Pons (tissue), 1 donor: ENCODE measurements at regions not wholly inside any gene's neighbourhood (a gene's known extent, or its start where the extent isn't known, plus 50 kb on each side); places are given as distances from the start of the nearest gene placed in this dataset.
"Not testable (repeated sequence)": the region's sequence is repeated elsewhere in the genome, so short reads cannot be mapped to it uniquely, and the experiment has no call there.

Experiments
- DNase-seq: peaks from one replicate; pipeline ENCODE4 v3.0.0-alpha.2; 2016; ENCODE audit warnings: low spot score

DNA sequence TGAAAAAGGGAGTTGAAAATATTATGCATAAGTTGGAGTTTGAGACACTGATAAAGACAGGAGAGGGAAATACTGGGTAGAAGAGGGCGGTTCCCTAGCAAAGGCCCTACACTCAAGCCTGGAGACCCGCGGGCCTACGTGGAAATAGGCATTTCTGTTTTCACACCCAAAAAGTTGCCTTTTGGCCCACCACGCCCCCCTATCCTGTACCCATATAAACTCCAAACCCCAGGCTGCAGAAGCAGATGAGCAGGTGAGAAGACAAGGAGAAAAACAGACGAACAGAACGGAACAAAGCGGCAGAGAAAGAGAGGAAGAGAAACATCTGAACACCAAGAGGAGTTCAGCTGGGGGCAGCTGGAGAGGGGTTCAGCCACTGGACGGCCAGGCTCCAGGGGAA, 177.9 kb downstream of the GALC start:
- no peak for DNase-seq

DNA sequence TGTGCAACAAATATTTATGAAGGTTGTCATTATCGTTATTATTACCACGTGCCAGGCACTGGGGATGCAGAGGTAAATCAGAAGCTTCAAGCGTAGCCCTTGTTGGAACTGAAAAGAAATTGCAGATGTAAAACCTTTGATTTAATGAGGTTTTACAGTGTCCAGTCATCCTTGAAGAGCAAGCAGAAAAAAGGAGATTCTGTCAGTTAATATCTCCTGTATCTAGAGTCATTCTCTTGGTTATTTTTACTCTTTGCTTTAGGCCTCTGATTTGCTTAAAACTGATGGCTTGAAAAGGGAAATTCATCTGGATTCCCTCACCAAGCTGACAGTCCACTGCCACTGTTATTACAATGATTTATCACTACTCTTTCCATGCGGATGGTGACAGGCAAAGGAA, 179.3 kb downstream of the GALC start:
- no peak for DNase-seq

DNA sequence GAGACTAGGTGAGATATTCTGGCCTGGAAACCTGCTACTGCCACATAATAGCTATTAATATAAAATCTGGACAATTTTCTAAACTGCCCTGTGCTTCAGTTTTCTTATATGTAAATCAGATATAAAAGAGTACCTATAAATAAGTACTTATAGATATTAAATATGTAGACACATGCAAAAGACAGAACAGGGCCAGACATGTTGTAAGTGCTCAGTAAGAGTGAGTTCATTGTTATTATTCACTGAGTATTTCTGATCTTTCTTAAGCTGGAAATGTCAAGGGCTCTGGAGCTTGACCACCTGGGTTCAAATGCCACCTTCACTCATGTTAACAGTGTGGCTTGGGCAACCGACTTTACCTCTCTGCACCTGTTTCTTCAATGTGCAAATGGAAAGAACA, 179.8 kb downstream of the GALC start:
- DNase-seq: no peak

DNA sequence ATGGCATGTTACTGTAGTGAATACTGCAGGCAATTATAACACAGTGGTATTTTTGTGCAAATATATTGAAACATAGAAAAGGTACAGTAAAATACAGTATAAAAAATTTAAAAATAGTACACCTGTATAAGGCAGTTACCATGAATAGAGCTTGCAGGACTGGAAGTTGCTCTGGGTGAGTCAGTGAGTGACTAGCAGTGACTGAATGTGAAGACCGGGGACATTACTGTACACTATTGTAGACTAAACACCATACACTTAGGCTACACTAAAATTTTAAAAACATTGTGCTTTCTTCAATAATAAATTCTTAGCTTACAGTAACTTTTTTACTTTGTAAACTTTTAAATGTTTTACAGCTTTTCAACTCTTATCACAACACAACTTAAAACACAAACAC, 181.7 kb downstream of the GALC start:
- DNase-seq: no peak

DNA sequence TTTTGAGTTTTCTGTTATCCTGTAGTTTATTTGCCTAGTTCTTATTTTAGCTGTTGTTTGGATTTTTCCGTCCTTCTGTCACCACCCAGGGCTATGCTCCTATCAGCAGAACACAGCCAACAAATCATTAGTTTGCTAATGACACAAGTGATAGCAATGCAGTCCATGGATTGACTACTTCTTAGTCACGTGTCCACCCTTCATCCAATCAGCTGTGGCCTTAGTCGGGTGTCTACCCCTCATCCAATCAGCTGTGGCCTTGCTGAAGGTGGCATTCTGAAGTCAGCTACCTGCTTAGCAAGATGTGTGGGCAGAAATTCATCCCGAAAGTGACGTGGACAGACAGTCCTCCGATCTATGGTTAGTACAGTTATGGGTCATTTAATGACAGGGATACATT, 182.3 kb downstream of the GALC start:
- no peak for DNase-seq

DNA sequence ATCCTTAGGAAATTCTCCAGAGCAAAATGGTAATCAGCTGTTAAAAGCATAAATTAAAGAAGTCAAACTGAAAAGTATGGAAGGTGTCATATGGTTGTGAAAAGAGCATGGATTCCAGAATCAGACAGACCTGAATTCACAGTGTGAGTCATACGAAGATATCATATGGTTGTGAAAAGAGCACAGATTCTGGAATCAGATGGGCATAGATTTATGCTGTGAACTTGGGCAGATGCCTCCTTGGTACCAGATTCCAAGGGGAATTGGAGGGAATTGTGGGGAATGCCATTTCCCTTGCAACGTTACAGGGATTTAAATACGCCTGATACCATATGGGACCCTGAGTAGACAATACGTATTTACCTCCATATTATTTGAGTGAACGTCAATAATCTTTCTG, 183.7 kb downstream of the GALC start:
- no peak for DNase-seq

DNA sequence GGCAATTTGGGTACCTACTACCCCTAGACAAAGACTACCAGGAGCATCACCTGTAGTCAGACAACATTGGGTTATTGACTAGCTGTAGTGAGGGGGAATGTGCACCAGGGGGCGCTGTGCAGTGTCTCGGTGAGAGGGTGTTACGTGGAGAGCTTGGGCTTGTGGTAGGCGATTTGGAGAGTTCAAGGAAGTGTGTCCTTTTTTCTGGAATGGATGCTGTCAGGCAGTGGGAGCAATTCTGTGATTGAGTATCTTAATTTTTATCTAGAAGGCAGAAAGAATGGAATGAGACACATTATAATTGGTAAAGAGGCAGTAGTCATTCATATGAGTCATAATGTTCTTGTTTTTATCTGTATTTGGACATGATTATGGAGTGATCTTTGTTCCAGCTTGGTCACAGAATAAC, 187.7 kb downstream of the GALC start:
- DNase-seq: peak; percentile 28

DNA sequence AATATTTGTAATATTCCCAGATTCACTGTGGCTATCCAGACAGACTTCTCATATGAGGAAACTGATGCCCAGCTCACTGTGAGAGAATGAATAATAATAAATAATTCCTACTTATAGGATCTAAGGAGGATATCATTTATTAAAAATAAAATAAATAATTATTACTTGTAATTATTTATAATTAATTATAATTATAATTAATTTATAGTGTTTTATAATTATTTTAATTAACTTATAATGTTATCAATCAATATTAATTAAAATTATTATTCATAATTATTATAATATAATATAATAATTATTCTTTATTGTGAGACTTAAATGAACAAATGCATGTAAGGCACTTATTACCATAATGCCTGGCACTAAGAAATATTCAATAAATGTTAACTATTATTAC, 192.8 kb downstream of the GALC start:
- DNase-seq: no peak

DNA sequence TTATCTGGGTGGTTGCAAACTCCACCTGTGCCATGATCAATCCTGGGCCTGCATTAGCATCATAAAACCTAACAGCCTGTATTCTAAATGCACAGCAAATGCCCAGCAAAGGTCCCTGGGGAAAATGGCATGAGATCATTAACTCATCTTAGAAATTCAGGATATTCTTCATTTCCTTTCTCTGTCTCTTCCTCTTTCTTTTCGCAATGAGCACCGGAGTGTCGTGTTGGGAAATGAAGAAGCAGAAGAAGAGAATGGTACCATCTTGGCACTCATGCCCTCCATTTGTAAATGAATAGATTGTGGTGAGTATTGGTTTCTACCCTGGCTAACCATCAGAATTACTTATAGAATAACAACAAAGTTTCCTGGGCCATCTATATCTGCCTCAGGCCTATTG, 193.6 kb downstream of the GALC start:
- no peak for DNase-seq

DNA sequence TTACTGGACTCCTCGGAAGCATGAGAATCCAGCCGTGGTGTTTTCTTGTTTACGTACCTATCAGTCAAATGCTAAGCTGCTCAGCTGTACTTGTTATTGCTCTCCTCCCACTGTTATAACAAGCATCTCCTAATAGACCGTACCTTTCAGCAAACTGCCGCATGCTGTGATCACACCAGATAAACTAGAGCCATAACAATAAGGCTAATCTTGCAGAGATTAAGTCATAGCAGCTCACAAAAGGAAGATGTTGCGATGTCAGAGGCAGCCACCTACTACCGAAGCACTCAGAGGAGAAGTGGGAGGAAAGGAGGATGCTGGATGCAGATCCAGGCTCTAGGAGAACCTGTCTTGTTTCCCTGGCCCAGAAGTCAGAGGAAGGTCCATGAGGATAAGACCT, 196.0 kb downstream of the GALC start:
- DNase-seq: no peak

DNA sequence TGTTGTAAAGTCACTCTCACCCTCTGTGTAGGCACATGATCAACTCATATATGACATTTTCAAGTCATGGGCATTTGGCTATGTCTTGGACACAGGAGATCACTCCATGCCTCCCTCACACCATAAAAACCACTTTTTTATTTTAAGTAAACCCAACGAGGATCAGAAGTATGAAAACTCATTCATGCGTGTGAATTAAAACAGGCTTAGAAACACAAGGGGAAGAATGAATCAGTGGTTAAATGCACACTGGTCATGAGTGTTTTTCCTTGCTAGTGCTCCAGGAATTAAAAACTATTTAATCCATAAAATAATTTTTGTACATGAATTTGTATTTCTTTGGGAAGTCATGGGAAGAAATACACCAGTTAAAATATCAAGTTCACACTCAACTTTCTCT, 198.4 kb downstream of the GALC start:
- no peak for DNase-seq

DNA sequence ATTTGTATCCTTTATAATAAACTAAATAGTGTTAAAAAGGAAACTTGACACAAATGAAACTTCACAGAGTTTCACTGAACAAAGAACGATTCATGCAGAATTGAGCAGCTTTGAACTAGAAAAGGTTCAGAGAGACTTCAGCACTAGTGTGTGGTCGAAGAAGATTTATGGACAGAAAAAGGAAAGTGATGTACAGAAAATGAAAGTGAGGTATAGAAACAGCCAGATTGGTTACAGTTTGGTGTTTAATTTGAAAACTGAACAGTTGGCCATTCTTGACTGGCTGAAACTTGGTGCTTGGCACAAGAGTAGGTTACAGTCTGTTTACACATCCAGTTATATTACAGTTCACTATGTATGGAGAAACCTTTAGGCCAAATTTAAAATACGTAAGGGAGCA, 207.1 kb downstream of the GALC start:
- DNase-seq: no peak

DNA sequence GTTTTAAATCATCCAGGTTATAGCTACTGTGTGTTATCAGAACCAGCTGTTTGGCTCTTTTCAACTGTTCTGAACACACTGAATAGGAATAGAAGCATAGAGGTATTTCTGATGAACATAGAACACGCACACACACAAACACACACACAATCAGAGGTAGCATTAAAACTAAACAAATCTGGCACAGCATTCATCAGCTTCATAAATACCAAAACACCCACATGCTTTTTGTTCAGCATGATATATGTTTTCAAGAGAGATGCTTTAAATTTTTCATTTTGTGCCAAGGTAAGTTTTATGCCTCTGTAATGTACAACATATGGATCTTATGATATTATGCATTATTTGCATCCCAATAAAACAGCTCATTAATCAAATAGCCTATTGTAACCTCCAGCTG, 208.6 kb downstream of the GALC start:
- DNase-seq: no peak

DNA sequence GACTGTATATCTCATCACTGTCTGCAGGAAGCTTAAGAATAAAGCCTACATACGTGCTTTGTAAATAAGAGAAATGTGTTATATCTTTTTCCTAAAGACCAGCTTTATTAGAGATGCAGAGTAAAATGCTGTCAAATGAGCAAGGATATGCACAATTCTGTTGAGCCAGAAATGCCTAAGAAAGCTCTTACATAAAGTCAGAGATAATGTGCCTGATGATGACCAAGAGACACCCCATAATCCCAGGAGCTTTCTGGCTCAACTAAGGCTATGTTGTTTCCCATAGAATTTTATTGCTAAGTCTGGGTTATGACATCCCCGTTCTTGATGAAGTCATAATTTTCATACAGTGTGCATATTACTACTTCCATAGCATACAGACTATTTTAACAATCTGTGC, 209.9 kb downstream of the GALC start:
- DNase-seq: no peak

DNA sequence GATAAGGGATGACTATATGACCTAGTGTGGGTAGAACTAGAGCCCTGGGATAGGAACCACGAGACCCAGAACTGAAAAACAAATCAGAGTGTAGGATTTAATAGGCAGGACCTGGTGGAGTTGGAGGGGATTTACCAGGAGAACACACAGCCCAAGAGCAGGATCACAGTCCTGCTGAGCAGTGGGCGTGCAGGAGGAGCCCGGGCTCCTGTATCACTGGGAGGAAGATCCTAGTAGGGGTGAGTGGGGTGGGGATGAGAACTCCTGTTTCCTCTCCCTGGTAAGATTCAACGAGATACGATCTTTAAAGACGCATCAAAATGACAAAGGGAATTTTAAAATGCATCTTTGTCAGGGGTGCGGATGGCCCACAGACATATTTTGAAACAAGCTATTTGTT, 220.1 kb downstream of the GALC start:
- no peak for DNase-seq

DNA sequence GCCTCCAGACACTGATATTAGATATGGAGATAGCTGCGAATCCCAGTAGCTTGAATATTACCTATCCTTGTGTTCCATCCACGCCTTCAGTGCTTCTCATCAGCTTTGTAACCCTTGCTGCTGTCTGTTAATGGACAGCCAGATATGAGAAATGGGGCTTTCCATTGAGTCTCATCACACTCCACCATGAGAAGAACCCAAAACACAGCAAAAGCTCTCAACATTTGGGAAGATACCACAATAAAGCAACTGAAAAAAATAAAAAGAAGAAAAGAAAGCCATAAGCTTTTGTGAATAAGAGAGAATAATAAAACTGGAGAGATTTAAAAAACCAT, 225.4 kb downstream of the GALC start:
- no peak for DNase-seq

DNA sequence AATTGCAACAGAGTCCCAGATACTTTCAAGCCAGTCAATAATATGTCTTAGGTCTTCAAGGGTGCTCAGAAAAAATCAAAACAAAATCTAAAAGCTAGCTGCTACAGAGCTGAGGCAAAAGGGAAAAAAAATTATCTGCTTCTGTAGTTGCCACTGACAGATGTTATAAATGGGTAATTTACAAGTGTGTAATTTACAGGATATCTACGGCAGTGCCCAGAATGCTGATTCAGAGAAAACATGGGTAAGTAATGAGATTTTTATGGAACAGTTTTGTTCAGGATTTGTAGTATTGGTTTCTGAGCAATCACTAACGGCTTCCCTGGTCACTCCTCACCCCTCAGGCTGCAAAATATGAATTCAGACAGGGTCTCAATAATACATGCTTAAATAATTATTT, 234.1 kb downstream of the GALC start:
- DNase-seq: no peak

DNA sequence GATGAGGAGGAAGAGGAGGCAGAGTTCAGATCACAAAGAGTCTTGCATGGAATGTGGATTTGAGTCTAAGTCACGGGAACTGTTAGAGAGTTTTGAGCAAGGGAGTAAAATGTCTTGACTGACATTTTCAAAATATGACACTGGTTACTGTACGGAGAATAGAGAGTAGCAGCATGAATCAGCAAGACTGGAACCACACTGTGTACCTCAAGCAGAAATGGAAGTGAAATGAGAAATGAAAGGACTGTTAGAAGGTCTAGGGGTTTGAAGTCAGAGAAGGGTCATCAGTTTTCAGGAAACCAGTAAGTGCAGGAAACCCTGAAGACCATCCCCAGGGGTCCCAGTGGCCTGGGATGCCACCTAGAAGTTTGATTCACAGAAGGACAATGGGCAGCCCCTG, 236.3 kb downstream of the GALC start:
- DNase-seq: no peak

DNA sequence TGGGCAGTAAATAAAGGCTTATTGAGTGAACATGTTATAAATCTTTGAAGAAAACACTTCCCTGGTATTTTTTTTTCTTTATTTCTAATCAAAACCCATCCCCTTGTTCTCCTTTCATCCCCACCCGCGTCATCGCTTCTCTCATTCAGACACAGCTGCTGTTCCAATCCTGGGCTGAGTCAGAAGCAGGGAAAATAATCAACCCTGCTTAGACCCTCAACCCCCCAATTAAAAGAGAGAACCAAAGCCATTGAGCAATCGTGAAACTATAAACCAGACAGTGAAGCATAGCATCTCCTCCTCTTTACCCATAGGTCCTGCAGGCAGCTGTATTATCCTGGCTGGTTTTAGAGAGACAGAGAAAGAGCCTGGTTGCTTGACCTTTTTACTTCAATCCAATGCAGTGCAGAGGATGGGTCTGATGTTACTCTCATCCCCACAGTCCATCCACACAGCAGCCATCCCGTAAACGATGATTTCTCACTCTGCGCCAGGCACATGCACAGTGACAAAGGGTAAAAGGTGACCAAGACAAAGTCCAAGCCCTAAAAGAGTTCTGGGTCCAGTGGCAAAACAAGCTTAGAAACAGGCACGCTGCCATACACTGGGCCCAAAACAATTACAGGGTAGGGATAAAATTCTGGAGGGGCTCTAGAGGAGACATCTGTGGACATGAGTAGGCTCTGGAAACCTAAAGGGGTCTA, 238.3 kb downstream of the GALC start:
- no peak for DNase-seq

DNA sequence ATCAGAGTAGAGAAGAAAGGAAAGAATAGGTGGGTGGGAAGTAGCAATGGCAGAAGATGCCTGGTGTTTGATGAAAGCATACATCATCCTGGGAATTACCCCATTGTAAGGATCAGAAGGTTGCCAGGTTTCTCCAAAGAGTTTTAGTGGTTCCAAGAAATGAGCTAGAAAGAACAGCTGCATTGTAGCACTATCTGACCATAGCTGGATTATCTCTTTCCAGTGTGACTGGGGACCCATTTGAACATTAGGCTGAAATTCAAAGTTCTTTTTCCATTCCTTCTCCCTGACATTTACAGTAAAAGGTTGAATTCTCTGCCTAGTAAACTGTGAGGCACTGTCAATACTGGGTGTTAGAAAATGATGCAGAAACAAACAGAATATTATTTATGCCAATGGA, 244.4 kb downstream of the GALC start:
- DNase-seq: no peak

DNA sequence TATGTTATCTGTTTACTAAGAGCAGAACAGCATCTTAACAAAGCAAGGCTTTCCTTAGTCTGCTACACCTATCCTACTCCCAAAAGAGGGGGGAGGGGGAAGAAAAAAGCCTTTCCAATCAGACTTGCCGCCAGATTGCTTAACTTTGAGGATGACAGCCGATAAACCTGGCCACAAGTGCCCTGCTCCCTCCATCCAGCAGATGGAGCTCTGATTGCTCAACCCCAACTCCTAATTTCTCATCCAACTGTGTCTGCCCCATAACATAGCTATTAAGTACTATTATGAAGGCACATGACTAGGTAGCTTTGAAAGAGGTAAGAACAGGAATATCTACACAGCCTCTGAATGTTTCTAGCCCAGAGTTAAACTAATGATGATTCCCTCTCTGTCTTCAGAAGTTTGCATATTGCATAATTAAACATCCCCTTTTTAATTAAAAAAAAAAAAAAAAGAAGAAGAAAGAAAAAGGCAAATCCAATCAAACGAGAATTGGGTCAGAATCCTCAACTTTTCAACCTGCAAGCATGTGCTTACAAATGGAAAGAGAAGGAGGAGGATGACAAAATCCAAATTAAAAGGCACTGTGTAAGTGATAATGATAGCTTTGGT, 247.4 kb downstream of the GALC start:
- peak; percentile 8 for DNase-seq

DNA sequence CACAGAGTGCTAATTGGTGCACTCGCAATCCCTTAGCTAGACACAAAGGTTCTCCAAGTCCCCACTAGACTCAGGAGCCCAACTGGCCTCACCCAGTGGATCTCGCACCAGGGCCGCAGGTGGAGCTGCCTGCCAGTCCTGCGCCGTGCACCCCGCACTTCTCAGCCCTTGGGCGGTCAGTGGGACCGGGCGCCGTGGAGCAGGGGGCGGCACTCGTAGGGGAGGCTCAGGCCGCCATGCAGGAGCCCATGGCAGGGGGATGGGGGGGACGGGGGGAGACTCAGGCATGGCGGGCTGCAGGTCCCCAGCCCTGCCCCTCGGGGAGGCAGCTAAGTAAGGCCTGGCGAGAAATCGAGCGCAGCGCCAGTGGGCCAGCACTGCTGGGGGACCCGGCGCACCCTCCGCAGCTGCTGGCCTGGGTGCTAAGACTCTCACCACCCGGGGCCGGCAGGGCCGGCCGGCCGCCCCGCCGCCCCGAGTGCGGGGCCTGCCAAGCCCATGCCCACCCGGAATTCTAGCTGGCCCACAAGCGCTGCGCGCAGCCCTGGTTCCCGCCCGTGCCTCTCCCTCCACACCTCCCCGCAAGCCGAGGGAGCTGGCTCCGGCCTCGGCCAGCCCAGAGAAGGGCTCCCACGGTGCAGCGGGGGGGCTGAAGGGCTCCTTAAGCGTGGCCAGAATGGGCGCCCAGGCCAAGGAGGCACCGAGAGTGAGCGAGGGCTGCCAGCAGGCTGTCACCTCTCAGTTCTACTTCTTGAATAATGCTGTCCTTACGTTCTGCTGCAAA, 258.2 kb downstream of the GALC start:
- not testable (repeated sequence) for DNase-seq

DNA sequence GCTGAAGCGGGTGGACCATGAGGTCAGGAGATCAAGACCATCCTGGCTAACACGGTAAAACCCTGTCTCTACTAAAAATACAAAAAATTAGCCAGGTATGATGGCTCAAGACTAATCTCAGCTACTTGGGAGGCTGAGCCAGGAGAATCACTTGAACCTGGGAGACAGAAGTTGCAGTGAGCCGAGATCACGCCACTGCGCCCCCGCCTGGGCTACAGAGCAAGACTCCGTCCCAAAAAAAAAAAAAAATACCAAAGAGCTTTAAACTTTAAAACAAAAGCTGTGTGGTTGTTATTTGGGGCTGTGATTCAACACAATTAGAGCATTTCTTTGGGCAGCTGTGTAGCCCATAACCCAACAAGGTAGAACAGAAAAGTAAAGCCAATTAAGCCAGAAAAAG, 259.9 kb downstream of the GALC start:
- DNase-seq: not testable (repeated sequence)

DNA sequence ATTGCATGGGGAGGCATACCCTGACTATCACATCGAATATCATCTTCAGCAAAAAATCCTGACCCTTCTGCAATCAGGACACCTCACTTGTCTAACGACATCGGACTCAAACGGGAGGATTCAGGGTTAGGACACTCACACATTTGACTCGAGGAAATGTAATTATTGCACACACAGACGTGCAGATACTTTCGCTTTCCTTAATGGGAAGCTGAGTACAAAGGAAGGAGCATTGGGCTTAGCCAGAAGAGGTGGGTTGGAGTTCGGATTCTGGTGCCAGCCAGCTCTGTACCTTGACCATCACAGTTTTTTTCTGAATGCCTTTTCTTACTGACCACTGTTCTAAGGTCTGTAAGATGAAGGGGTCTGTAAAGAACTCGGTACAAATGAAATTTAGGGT, 260.4 kb downstream of the GALC start:
- no peak for DNase-seq
